Epithelial cell of esophagus (primary cell): ENCODE measurements at regions not wholly inside any gene's neighbourhood (a gene's known extent, or its start where the extent isn't known, plus 50 kb on each side); places are given as distances from the start of the nearest gene placed in this dataset.

Experiments
- DNase-seq: peaks from one replicate; pipeline ENCODE4 v3.0.0; 2010; ENCODE audit warnings: low read depth
- H3K4me3 ChIP-seq: 2 replicates; pipeline ENCODE4 v1.5.1; 2011; ENCODE audit warnings: mild to moderate bottlenecking, low read length, control low read depth
- TF ChIP-seq, protein P1 (sequence below): IDR thresholded peaks from 2 replicates; pipeline ENCODE4 v1.5.1; 2011; ENCODE audit warnings: low read depth, mild to moderate bottlenecking, low read length, control low read depth, inconsistent platforms; ENCODE audit not compliant: insufficient read depth; ENCODE audit errors: missing control alignments

DNA sequence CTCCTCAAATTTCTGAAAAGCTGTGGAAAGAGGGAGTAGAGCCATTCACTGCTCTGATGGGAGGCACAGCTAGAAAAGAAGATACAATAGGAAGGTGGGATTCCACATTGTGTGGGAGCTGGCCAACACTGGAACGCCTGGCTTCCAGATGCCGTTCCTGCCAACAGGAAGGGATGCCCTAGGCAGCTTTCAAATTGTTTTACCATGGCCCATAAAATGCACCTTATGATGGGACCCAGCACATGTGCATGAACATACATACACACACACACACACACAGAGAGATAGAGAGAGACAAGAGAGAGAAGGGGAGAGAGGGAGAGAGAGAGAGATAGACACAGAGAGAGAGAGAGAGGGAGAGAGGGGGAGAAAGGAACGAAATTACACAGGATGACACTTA lies 86.1 kb upstream of the BZW1 start:
- DNase-seq: no peak
- no peak overlapping the region for H3K4me3 ChIP-seq
- TF ChIP-seq, protein P1, sequence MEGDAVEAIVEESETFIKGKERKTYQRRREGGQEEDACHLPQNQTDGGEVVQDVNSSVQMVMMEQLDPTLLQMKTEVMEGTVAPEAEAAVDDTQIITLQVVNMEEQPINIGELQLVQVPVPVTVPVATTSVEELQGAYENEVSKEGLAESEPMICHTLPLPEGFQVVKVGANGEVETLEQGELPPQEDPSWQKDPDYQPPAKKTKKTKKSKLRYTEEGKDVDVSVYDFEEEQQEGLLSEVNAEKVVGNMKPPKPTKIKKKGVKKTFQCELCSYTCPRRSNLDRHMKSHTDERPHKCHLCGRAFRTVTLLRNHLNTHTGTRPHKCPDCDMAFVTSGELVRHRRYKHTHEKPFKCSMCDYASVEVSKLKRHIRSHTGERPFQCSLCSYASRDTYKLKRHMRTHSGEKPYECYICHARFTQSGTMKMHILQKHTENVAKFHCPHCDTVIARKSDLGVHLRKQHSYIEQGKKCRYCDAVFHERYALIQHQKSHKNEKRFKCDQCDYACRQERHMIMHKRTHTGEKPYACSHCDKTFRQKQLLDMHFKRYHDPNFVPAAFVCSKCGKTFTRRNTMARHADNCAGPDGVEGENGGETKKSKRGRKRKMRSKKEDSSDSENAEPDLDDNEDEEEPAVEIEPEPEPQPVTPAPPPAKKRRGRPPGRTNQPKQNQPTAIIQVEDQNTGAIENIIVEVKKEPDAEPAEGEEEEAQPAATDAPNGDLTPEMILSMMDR: no peak

DNA sequence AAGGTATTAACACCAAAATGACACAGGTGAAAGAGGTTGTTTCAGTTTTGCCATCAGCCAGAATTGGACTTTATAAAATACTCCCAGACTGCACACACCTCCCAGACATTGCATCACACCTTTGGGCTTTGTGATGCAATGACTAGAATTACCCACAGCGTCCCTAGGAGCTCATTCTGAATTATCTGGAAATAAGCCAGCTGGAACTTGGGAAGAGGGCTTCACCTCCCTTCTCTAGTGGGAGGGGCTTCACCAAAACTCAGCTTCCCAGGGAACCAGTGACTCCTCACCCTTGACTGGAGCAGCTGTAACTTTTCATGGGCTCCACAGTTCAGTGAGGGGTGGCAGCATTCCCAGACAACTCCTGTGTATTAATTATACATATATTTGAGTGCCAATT lies 83.1 kb upstream of the BZW1 start:
- no peak overlapping the region for H3K4me3 ChIP-seq
- DNase-seq: peak; percentile 73
- TF ChIP-seq, protein P1: no peak

DNA sequence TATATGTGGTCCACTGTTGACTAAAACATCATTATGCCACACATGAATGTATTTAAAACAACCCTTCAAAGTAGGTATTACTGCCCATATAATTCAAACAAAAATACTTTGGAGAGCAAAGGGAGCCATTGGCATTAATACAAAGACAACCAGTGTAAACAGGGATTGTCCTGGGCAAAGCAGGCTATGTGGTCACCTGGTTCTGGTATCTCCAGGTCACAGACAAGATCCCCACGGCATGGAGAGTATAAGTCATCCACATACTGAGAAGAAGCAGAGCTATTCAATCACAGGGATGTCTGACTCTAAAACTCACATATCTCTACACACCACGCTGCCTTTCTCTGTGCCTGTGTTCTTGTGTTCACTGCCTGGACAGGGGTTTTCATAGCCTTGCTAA lies 81.4 kb upstream of the BZW1 start:
- no peak overlapping the region for H3K4me3 ChIP-seq
- TF ChIP-seq, protein P1: no peak
- no peak for DNase-seq

DNA sequence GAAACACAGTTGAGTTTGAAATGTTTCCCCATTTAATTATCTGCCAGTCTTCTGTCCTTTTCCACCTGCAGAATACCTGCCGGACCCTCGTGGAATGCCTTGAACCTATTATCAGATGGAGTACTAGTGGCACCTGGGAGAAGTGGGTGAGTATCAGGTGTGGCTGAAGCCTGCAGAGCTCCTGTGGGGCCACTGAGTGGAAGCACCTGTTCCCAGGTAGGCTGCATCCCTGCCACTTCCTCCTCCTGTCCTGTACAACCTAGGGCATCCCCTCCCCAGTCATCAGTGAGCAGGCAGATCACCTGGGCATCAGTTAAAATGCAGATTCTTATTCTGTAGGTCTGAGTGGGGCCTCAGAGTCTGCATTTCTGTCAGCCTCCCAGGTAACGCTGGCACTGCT lies 80.8 kb upstream of the BZW1 start:
- H3K4me3 ChIP-seq: no peak overlapping the region
- TF ChIP-seq, protein P1: no peak
- no peak for DNase-seq

DNA sequence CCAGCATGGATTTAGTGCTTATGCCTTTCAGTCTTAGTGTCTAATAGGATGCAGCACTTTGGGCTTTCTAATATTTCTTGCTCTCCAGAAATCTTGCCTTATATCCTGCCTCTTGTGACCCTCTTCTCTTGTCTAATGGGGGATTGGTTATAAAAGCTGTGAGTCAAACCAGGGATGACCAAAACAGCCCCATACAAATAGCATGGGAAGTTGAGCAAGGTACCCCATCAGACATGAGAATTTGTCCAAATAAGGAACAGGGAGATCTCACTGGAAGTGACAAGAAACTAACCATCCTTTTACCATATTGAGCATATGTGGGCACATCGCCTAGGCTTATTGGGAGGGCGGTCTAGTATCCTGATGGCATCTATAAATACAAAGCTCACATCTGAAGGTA lies 78.8 kb upstream of the BZW1 start:
- TF ChIP-seq, protein P1: no peak
- H3K4me3 ChIP-seq: no peak overlapping the region
- DNase-seq: no peak

DNA sequence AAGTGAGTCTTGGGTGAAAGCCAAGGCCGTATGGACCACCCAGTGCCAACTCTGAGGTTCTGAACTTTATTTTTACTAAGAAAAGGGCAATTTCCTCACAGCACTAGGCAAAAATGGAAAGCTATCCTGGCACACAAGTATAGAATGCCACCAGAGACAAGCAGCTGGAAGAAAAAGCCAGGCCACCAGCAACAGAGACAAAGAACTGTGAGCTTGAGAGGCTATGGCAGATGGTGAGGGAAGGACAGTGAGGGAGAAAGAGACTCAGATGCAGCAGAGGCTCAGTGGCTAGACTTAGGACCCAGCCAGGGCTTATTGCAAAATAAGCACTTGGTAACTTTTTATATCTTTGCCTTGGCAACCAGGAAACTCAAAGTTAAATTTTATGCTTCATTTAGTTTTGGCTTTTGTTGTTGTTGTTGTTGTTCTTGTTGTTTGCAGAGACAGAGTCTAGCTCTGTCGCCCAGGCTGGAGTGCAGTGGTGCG lies 78.0 kb upstream of the BZW1 start:
- DNase-seq: no peak
- TF ChIP-seq, protein P1: no peak
- H3K4me3 ChIP-seq: no peak overlapping the region

DNA sequence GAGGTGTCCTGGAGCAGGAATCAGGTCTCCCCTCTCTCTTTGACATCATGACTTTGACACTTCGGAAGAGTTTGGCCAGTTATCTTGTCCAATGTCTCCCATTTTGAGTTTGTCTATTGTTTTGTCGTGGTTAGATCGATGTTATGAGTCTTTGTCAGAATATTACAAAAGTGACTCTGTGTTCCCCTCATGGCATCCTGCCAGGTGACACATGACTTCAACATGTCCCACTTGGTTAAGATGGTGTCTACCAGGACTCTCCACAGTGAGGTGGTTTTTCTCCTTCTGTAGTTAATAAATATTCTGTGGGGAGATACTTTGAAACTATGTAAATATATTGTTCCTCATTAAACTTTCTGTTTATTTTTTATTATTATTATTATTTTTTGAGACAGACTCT lies 76.6 kb upstream of the BZW1 start:
- no peak for DNase-seq
- H3K4me3 ChIP-seq: no peak overlapping the region
- TF ChIP-seq, protein P1: no peak
